Smooth muscle cell (in vitro differentiated cells): ENCODE measurements at regions not wholly inside any gene's neighbourhood (a gene's known extent, or its start where the extent isn't known, plus 50 kb on each side); places are given as distances from the start of the nearest gene placed in this dataset.
A peak's percentile ranks its signal among the peaks of the same experiment; 100 is the strongest.

ENCODE experiments used
- DNase-seq: peaks from one replicate; lab custom pipeline; 2025; ENCODE audit not compliant: unreplicated experiment; lab: John Stamatoyannopoulos, UW
- H2AFZ ChIP-seq: fragments of 200-600 bp; sonication (generic); 2 replicates; pipeline ENCODE4 v1.6.0; 2016; ENCODE audit warnings: antibody characterized with exemption, low read depth, mild to moderate bottlenecking
- H3F3A ChIP-seq: fragments of 200-600 bp; sonication (generic); 2 replicates; pipeline ENCODE4 v1.6.0; 2017; ENCODE audit warnings: antibody characterized with exemption, low read depth
- H3K27ac ChIP-seq: fragments of 200-600 bp; sonication (generic); 2 replicates; pipeline ENCODE4 v1.5.1; 2016; ENCODE audit warnings: low read depth, mild to moderate bottlenecking
- H3K27me3 ChIP-seq: fragments of 200-600 bp; sonication (generic); 2 replicates; pipeline ENCODE4 v1.6.1; 2016; ENCODE audit warnings: low read depth, mild to moderate bottlenecking
- H3K36me3 ChIP-seq: fragments of 200-600 bp; sonication (generic); 2 replicates; pipeline ENCODE4 v1.5.1; 2016; ENCODE audit warnings: low read depth
- H3K4me1 ChIP-seq: fragments of 200-600 bp; sonication (generic); 2 replicates; pipeline ENCODE4 v1.5.1; 2016; ENCODE audit warnings: low read depth
- H3K4me2 ChIP-seq: fragments of 200-600 bp; sonication (generic); 2 replicates; pipeline ENCODE4 v1.6.0; 2016; ENCODE audit warnings: mild to moderate bottlenecking
- H3K4me3 ChIP-seq: fragments of 200-600 bp; sonication (generic); 2 replicates; pipeline ENCODE4 v1.5.1; 2016; ENCODE audit warnings: mild to moderate bottlenecking
- H3K79me2 ChIP-seq: fragments of 200-600 bp; sonication (generic); 2 replicates; pipeline ENCODE4 v1.6.0; 2016; ENCODE audit warnings: low read depth, mild to moderate bottlenecking
- H3K9ac ChIP-seq: fragments of 200-600 bp; sonication (generic); 2 replicates; pipeline ENCODE4 v1.6.0; 2016; ENCODE audit warnings: low read depth
- H3K9me3 ChIP-seq: fragments of 200-600 bp; sonication (generic); replicated peaks from 2 replicates; pipeline ENCODE4 v1.5.1; 2016; ENCODE audit warnings: low read depth
- H4K20me1 ChIP-seq: fragments of 200-600 bp; sonication (generic); 2 replicates; pipeline ENCODE4 v1.6.0; 2016; ENCODE audit warnings: low read depth
- CTCF ChIP-seq: fragments of 200-600 bp; sonication (generic); IDR thresholded peaks from 2 replicates; pipeline ENCODE4 v1.5.1; 2017; ENCODE audit warnings: borderline replicate concordance, mild to moderate bottlenecking, antibody characterized with exemption; ENCODE audit not compliant: insufficient read depth, poor library complexity, severe bottlenecking
- WGBS: methylation state at CpG from one replicate; pipeline ENCODE4 v1.1.7; 2016; ENCODE audit warnings: low lambda C conversion rate; 5-methylcytosine and 5-hydroxymethylcytosine counted together

- no peak overlapping the region for H3K9ac ChIP-seq
- no peaks in the 10 kb centered on the region for H4K20me1 ChIP-seq
- no peak overlapping the region for H3K4me3 ChIP-seq
- peaks cover 6% of the 10 kb centered on the region for H3F3A ChIP-seq
- H3K27me3 ChIP-seq: no peaks in the 10 kb centered on the region
- H2AFZ ChIP-seq: no peak overlapping the region
- no peak for TF ChIP-seq CTCF
- no peaks in the 10 kb centered on the region for H3K9me3 ChIP-seq
- no peaks in the 10 kb centered on the region for H3K36me3 ChIP-seq
- H3K79me2 ChIP-seq: no peaks in the 10 kb centered on the region
- DNase-seq: no peak
- H3K4me1 ChIP-seq: peaks cover 28% of the 10 kb centered on the region
- 87% methylated on average over 1 of the region's 1 CpG for WGBS
- H3K27ac ChIP-seq: no peak overlapping the region
- no peak overlapping the region for H3K4me2 ChIP-seq
These were observed 724.8 kb upstream of the GRAMD2B start for GRCh38 chr5:125698420-125698819.

GRCh38 chr5:125699860-125700259 is 723.3 kb upstream of the GRAMD2B start:
- Histone ChIP-seq H3K36me3 (peaks cover 6% of the 10 kb centered on the region), H3K27me3 (no peaks in the 10 kb centered on the region), H3F3A (peaks cover 6% of the 10 kb centered on the region), H3K79me2 (no peaks in the 10 kb centered on the region), H3K4me2 (peak overlapping the region; percentile 72), H3K4me3 (peak overlapping the region; percentile 39), H3K27ac (peak overlapping the region; percentile 70), H3K9me3 (no peaks in the 10 kb centered on the region), H4K20me1 (no peaks in the 10 kb centered on the region), H2AFZ (peak overlapping the region; percentile 96), H3K4me1 (peaks cover 28% of the 10 kb centered on the region), H3K9ac (no peak overlapping the region)
- TF ChIP-seq CTCF: no peak
- no peak for DNase-seq
- 53% methylated on average over 2 of the region's 2 CpGs for WGBS

- Histone ChIP-seq H4K20me1 (no peaks in the 10 kb centered on the region), H3K79me2 (no peaks in the 10 kb centered on the region), H3K36me3 (peaks cover 7% of the 10 kb centered on the region), H3K4me2 (peak overlapping the region; percentile 72), H3K4me3 (peak overlapping the region; percentile 39), H3K4me1 (peaks cover 28% of the 10 kb centered on the region), H3K9me3 (peaks cover 2% of the 10 kb centered on the region), H3F3A (peaks cover 6% of the 10 kb centered on the region), H3K27me3 (no peaks in the 10 kb centered on the region), H3K27ac (peak overlapping the region; percentile 70), H3K9ac (peak overlapping the region; percentile 50), H2AFZ (peak overlapping the region; percentile 96)
- no peak for TF ChIP-seq CTCF
- DNase-seq: no peak
- WGBS: 29% methylated on average over 8 of the region's 8 CpGs
These were observed 722.8 kb upstream of the GRAMD2B start for GRCh38 chr5:125700380-125700861.

- peaks cover 7% of the 10 kb centered on the region for H3K36me3 ChIP-seq
- H3K9ac ChIP-seq: no peak overlapping the region
- H3K4me3 ChIP-seq: no peak overlapping the region
- no peak overlapping the region for H2AFZ ChIP-seq
- H3K27me3 ChIP-seq: no peaks in the 10 kb centered on the region
- no peak for TF ChIP-seq CTCF
- DNase-seq: no peak
- H3K27ac ChIP-seq: no peak overlapping the region
- H3K79me2 ChIP-seq: no peaks in the 10 kb centered on the region
- peaks cover 5% of the 10 kb centered on the region for H3K9me3 ChIP-seq
- no peak overlapping the region for H3K4me2 ChIP-seq
- peaks cover 21% of the 10 kb centered on the region for H3K4me1 ChIP-seq
- no peaks in the 10 kb centered on the region for H3F3A ChIP-seq
- no peaks in the 10 kb centered on the region for H4K20me1 ChIP-seq
These were observed 719.6 kb upstream of the GRAMD2B start for GRCh38 chr5:125703616-125704015.
